HUES48 (cell line): ENCODE measurements at regions not wholly inside any gene's neighbourhood (a gene's known extent, or its start where the extent isn't known, plus 50 kb on each side); places are given as distances from the start of the nearest gene placed in this dataset.

ENCODE experiments used
- H3K27ac ChIP-seq: one replicate; pipeline ENCODE4 v1.7.0; 2013; ENCODE audit warnings: low read depth, low read length, inconsistent platforms
- H3K27me3 ChIP-seq: 2 replicates; pipeline ENCODE4 v1.6.1; 2013; ENCODE audit warnings: mild to moderate bottlenecking, low read length; ENCODE audit not compliant: control insufficient read depth, insufficient read depth
- H3K36me3 ChIP-seq: 2 replicates; pipeline ENCODE4 v1.6.1; 2013; ENCODE audit warnings: low read length; ENCODE audit not compliant: control insufficient read depth, insufficient read depth
- H3K4me1 ChIP-seq: 2 replicates; pipeline ENCODE4 v1.6.1; 2013; ENCODE audit warnings: mild to moderate bottlenecking, low read length; ENCODE audit not compliant: control insufficient read depth, insufficient read depth
- H3K4me3 ChIP-seq: 2 replicates; pipeline ENCODE4 v1.5.1; 2013; ENCODE audit warnings: mild to moderate bottlenecking, low read depth, low read length
- H3K9ac ChIP-seq: 2 replicates; pipeline ENCODE4 v1.6.1; 2013; ENCODE audit warnings: mild to moderate bottlenecking, low read depth, low read length, moderate library complexity
- H3K9me3 ChIP-seq: 2 replicates; pipeline ENCODE4 v1.6.1; 2013; ENCODE audit warnings: low read length; ENCODE audit not compliant: control insufficient read depth, insufficient read depth

DNA sequence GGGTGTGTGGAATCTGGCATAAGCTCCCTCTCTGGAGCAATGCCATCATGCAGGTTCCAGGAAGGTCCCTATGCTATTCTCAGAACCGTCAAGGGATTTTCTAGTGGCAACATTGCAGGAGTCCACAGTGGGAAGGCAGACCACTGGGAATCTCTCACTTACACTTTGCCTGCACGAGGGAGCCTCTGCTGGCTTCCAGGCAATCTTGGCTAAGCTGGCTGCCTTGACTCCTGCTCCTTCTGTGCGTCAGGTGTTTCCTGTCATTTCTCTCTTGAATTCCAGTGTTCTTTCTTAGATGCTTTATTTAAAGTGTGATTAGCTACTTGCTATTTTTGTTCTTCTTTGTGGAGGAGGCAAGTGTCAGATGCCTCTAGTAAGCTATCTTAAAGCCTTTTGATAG lies 414.0 kb upstream of the ATP2B1 start:
- Histone ChIP-seq H3K9me3 (no peaks in the 10 kb centered on the region), H3K4me1 (no peaks in the 10 kb centered on the region; the same call in 1 of the 2 replicates), H3K36me3 (no peaks in the 10 kb centered on the region), H3K4me3 (no peak overlapping the region), H3K27ac (no peak overlapping the region), H3K9ac (no peak overlapping the region), H3K27me3 (no peaks in the 10 kb centered on the region)

- Histone ChIP-seq H3K36me3 (no peaks in the 10 kb centered on the region), H3K27me3 (no peaks in the 10 kb centered on the region), H3K9ac (no peak overlapping the region), H3K9me3 (no peaks in the 10 kb centered on the region), H3K4me3 (no peak overlapping the region), H3K4me1 (no peaks in the 10 kb centered on the region; the same call in 1 of the 2 replicates), H3K27ac (no peak overlapping the region)
These were observed 412.0 kb upstream of the ATP2B1 start for GRCh38 chr12:90120627-90121026.

DNA sequence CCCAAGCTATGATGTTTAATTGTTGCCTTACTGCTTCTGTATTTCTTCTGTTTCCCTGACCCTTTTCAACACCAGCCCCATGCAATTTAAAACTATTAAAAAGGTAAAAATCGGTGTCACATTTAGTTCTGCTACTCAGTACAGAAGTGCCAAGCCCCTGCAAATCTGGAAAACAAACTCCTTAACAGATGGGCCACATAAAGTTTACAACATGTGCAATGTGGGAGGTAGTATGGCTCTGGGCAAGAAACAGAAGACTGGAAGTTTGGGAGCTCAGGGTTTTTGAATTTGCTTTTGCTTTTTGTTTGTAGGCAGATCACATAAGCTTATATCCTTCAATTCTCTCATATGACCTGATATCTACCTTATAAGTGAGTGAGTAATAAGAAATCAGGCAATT lies 404.0 kb upstream of the ATP2B1 start:
- no peak overlapping the region for H3K9ac ChIP-seq
- no peaks in the 10 kb centered on the region for H3K4me1 ChIP-seq
- no peak overlapping the region for H3K4me3 ChIP-seq
- no peak overlapping the region for H3K27ac ChIP-seq
- no peaks in the 10 kb centered on the region for H3K36me3 ChIP-seq
- H3K27me3 ChIP-seq = no peaks in the 10 kb centered on the region
- no peaks in the 10 kb centered on the region for H3K9me3 ChIP-seq

- H3K9ac ChIP-seq = no peak overlapping the region
- no peak overlapping the region for H3K4me3 ChIP-seq
- no peaks in the 10 kb centered on the region for H3K36me3 ChIP-seq
- H3K4me1 ChIP-seq = no peaks in the 10 kb centered on the region
- H3K27ac ChIP-seq = no peak overlapping the region
- no peaks in the 10 kb centered on the region for H3K9me3 ChIP-seq
- H3K27me3 ChIP-seq = no peaks in the 10 kb centered on the region
These were observed 403.3 kb upstream of the ATP2B1 start for GRCh38 chr12:90111791-90112580.

- H3K4me3 ChIP-seq = no peak overlapping the region
- no peaks in the 10 kb centered on the region for H3K36me3 ChIP-seq
- no peaks in the 10 kb centered on the region for H3K4me1 ChIP-seq
- no peaks in the 10 kb centered on the region for H3K9me3 ChIP-seq
- H3K27me3 ChIP-seq = no peaks in the 10 kb centered on the region
- H3K27ac ChIP-seq = no peak overlapping the region
- no peak overlapping the region for H3K9ac ChIP-seq
These were observed 397.9 kb upstream of the ATP2B1 start for GRCh38 chr12:90106568-90106967.

DNA sequence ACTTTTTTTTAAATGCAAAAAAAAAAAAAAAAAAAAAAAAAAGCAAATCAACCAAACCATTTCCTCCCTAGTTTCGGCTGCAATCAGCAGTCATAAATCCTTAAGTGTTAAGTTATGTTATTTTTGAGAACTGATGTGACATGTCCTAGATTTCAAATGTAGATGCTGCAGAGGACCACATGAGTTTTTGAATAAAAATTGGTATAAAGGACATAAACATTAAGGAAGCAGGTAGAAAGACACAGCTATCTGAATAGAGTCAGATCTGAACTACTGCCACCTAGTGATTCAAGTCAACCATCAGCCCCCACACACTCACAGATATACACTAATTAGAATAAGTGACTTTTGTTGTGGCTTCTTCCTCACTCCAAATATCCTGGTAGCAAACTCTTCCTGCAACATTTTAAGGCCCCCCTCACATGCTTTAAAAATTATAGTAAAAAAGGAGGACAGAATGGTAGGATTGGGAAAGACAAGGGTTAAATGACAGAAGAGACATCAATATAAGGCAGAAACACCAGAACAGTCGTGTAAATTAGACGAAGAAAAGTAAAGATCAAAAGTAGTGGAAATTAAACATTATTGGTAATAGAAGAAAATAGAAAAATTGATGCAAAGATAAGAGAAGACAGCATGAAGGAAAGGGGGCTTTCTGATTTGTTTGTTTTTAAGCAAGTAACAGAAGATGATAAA lies 394.5 kb upstream of the ATP2B1 start:
- Histone ChIP-seq H3K9ac (no peak overlapping the region), H3K4me1 (no peaks in the 10 kb centered on the region), H3K36me3 (no peaks in the 10 kb centered on the region)

GRCh38 chr12:90100579-90100978 lies 391.9 kb upstream of the ATP2B1 start:
- no peak overlapping the region for H3K4me3 ChIP-seq
- no peaks in the 10 kb centered on the region for H3K27me3 ChIP-seq
- H3K4me1 ChIP-seq = no peaks in the 10 kb centered on the region
- H3K9ac ChIP-seq = no peak overlapping the region
- H3K9me3 ChIP-seq = no peaks in the 10 kb centered on the region
- no peaks in the 10 kb centered on the region for H3K36me3 ChIP-seq
- no peak overlapping the region for H3K27ac ChIP-seq

More for the DNA sequence above, 394.5 kb upstream of the ATP2B1 start:
- H3K4me3 ChIP-seq = no peak overlapping the region
- H3K27ac ChIP-seq = no peak overlapping the region
- H3K9me3 ChIP-seq = no peaks in the 10 kb centered on the region
- no peaks in the 10 kb centered on the region for H3K27me3 ChIP-seq

DNA sequence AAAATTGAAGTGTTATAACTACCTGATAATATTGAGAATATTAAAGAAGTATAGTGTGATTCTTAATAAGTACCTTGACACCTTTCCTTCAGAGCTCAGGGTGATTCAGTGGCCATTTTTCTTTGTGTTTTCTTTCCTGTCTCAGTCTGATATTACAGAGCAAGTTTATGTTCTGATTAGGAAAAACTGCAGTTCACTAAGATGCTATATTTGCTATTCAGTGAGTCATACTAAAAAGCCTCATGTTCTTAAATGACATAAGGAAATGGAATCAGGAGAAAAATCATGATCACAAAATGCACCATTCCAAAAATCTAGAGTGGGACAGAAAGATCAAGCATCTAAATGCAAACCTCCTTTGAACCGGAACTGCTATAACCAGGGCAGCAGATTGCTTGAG lies 390.6 kb upstream of the ATP2B1 start:
- H3K9ac ChIP-seq = no peak overlapping the region
- H3K4me1 ChIP-seq = no peaks in the 10 kb centered on the region
- H3K9me3 ChIP-seq = no peaks in the 10 kb centered on the region
- no peaks in the 10 kb centered on the region for H3K36me3 ChIP-seq
- H3K27me3 ChIP-seq = no peaks in the 10 kb centered on the region
- no peak overlapping the region for H3K4me3 ChIP-seq
- no peak overlapping the region for H3K27ac ChIP-seq

DNA sequence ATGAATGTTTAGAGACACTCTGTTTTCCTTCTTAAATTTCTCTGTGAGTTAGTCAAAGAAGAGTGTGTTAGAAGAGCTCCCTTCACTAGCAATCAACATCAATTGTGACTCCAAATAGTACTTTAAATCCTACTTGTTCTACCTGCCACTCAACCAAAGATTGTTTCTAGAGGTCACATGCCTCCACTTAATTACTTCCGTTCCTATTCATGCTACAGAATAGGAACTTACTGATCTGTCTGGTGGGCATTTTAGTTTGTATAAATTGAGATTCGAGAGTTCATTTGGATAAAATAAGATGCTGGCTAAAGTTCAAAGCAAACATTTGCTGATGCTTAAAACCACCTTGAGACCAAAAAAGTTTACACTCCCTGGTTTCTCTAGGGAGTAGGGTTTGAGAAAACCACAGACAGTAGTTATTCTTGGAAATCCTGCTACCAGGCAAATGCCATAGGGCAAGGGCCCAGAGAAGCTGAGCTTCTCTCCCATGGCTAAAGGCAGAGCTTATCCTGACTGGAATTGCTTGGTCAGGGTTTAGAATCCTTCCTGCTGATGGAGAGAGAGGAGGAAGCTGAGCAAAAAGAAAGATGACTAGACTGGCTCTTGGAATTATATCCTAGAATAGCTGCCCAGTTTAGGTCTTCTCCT lies 389.6 kb upstream of the ATP2B1 start:
- no peak overlapping the region for H3K27ac ChIP-seq
- no peaks in the 10 kb centered on the region for H3K36me3 ChIP-seq
- H3K27me3 ChIP-seq = no peaks in the 10 kb centered on the region
- no peaks in the 10 kb centered on the region for H3K4me1 ChIP-seq
- H3K9me3 ChIP-seq = no peaks in the 10 kb centered on the region
- H3K4me3 ChIP-seq = no peak overlapping the region
- H3K9ac ChIP-seq = no peak overlapping the region

GRCh38 chr12:90091809-90092208 lies 383.2 kb upstream of the ATP2B1 start:
- Histone ChIP-seq H3K9me3 (no peaks in the 10 kb centered on the region), H3K27me3 (no peaks in the 10 kb centered on the region), H3K4me3 (no peak overlapping the region), H3K4me1 (peaks cover 9% of the 10 kb centered on the region), H3K9ac (no peak overlapping the region), H3K27ac (peak overlapping the region; percentile 90), H3K36me3 (no peaks in the 10 kb centered on the region)
